SK-N-SH (cell line): ENCODE measurements at regions not wholly inside any gene's neighbourhood (a gene's known extent, or its start where the extent isn't known, plus 50 kb on each side); places are given as distances from the start of the nearest gene placed in this dataset.

Experiments
- FOSL2 ChIP-seq: IDR thresholded peaks from 2 replicates; pipeline ENCODE4 v1.4.0; 2012; ENCODE audit warnings: low read depth, mild to moderate bottlenecking, moderate library complexity, borderline replicate concordance
- NFIC ChIP-seq: IDR thresholded peaks from 2 replicates; pipeline ENCODE4 v1.4.0; 2012; ENCODE audit warnings: borderline replicate concordance
- RAD21 ChIP-seq: IDR thresholded peaks from 2 replicates; pipeline ENCODE4 v1.6.1; 2012; ENCODE audit warnings: mild to moderate bottlenecking, low read length
- TF ChIP-seq, protein P1 (sequence below): IDR thresholded peaks from 2 replicates; pipeline ENCODE4 v1.4.0; 2012; ENCODE audit warnings: low read depth, borderline replicate concordance

DNA sequence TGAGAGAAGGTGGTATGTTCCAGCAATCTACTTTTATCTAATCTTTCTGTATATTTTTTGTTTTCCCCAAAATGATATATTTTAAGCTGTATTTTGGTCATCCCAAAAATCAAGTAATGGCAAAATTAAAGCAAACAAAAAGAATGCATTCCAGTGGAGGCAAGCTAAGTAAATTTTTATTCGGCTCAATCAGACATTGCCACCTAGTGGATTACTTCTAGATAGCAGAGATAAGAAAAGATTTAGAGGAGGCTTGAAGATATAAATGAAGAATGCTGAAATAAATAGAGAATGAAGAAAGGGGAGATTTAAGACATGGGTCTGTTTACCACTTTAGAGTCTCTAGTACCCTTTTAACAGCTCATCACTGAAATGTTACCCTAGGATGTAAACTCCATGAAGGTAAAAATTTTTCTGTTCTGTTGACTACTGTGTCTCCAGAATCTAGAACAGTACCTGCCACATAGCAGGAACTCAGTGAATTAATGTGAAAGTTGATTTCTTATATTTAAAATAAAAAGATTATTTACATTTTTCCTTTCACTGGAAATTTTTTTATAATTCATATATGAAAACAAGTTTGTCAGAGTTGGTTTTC is 110.9 kb upstream of the ANK2 start:
- TF ChIP-seq NFIC (no peak), FOSL2 (no peak), RAD21 (peak; percentile 88)
- TF ChIP-seq, protein P1, sequence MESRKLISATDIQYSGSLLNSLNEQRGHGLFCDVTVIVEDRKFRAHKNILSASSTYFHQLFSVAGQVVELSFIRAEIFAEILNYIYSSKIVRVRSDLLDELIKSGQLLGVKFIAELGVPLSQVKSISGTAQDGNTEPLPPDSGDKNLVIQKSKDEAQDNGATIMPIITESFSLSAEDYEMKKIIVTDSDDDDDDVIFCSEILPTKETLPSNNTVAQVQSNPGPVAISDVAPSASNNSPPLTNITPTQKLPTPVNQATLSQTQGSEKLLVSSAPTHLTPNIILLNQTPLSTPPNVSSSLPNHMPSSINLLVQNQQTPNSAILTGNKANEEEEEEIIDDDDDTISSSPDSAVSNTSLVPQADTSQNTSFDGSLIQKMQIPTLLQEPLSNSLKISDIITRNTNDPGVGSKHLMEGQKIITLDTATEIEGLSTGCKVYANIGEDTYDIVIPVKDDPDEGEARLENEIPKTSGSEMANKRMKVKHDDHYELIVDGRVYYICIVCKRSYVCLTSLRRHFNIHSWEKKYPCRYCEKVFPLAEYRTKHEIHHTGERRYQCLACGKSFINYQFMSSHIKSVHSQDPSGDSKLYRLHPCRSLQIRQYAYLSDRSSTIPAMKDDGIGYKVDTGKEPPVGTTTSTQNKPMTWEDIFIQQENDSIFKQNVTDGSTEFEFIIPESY = no peak
